ENCODE measurements at regions not wholly inside any gene's neighbourhood (a gene's known extent, or its start where the extent isn't known, plus 50 kb on each side); places are given as distances from the start of the nearest gene placed in this dataset.
"Not testable (repeated sequence)": the region's sequence is repeated elsewhere in the genome, so short reads cannot be mapped to it uniquely, and the experiment has no call there.

DNA sequence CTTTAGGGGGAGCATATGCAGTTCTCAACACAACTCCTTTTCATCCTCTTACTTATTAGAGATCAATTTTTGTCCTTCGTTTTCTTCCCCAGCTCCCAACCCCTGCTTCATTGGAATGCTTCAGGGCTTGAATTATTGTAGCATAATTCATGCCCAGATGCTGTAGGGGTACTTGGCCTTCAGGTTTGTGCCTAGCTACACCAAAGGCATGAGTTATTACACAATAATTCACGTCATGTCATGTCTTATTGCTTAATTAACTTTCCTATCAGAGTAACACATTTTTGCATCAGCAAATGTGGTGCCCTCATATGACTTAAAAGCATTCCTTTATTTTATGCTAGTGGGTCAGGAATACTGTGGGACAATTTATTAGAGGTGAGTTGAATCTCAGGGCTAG, 507.2 kb downstream of the NFIB start:
- TF ChIP-seq TAF1 (IDR thresholded peaks at IDR 0.05; ENCODE audit: borderline replicate concordance, low read depth, low read length) (no peak), POLR2AphosphoS5 (IDR thresholded peaks at IDR 0.05; ENCODE audit: low read depth, low read length) (no peak), POLR2A (IDR thresholded peaks at IDR 0.05; ENCODE audit: low read depth, low read length) (no peak)
- FAIRE-seq (no peak), DNase-seq (ENCODE audit: insufficient read length) (no peak)

DNA sequence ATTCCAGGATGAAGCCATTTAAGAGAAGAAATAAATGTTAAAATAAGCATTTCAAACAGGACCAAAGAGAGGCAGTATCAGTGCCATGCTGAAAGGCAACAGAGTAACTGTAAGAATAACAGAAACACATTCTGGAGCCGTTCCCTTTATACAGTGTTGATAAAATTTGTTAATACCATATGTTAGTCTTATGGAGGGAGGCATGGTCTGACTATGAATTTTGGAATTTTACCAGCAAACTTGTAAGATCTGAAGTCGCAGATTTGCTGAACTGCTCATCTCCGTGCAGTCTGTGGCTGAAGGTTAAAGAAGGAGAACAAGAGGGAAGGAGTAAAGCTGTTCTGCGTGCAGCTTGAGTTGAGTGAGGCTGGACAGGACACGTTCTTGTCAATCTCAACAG, 508.4 kb downstream of the NFIB start:
- DNase-seq (ENCODE audit: insufficient read length) (no peak), FAIRE-seq (no peak)
- TF ChIP-seq POLR2A (IDR thresholded peaks at IDR 0.05; ENCODE audit: low read depth, low read length) (no peak), POLR2AphosphoS5 (IDR thresholded peaks at IDR 0.05; ENCODE audit: low read depth, low read length) (no peak), TAF1 (IDR thresholded peaks at IDR 0.05; ENCODE audit: borderline replicate concordance, low read depth, low read length) (no peak)

DNA sequence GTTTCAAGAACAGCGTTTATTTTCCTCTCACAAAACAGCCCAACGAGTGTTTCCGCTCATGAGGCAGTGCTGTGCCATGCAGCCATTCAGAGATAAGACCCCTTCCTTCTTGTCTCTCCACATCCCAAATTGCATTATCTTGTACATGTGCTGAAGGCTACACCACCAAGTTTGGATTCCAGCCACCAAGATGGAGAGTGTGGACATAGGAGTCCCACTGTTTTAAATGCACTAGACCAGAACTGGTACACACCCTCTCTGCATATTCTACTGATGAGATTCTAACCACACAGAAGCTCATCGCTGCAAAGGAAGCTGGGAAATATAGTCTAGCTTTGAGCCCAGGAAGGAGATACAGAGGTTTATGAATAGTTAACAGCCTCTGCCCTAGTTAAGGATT, 509.4 kb downstream of the NFIB start:
- FAIRE-seq (no peak), DNase-seq (ENCODE audit: insufficient read length) (no peak)
- TF ChIP-seq TAF1 (IDR thresholded peaks at IDR 0.05; ENCODE audit: borderline replicate concordance, low read depth, low read length) (no peak), POLR2AphosphoS5 (IDR thresholded peaks at IDR 0.05; ENCODE audit: low read depth, low read length) (no peak), POLR2A (IDR thresholded peaks at IDR 0.05; ENCODE audit: low read depth, low read length) (no peak)

DNA sequence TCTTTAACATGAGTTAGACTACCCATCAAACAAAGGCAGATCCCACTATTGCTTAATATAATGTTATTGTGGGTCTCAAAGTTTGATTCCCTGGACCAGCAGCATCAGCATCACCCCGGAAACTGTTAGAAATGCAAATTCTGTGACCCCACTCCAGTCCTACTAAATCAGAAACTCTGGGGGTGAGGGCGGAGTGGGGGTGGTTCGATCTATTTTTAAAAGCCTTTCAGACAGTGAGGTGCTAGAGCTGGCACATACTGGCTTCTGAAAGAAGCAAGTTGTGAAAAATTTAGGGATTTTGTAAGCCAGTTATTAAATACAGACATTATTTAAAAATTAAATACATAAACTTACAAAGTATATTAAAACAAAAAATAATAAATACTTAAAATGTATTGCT, 513.2 kb downstream of the NFIB start:
- DNase-seq (ENCODE audit: insufficient read length), result no peak
- FAIRE-seq, result no peak
- TF ChIP-seq POLR2A (IDR thresholded peaks at IDR 0.05; ENCODE audit: low read depth, low read length) (no peak), POLR2AphosphoS5 (IDR thresholded peaks at IDR 0.05; ENCODE audit: low read depth, low read length) (no peak), TAF1 (IDR thresholded peaks at IDR 0.05; ENCODE audit: borderline replicate concordance, low read depth, low read length) (no peak)

DNA sequence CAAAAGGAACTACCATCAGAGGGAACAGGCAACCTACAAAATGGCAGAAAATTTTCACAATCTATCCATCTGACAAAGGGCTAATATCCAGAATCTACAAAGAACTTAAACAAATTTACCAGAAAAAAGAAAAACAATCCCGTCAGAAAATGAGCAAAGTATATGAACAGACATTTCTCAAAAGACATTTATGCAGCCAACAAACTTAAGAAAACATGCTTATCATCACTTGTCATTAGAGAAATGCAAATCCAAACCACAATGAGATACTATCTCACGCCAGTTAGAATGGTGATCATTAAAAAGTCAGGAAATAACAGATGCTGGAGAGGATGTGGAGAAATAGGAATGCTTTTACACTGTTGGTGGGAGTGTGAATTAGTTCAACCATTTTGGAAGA, 516.2 kb downstream of the NFIB start:
- not testable (repeated sequence) for FAIRE-seq

DNA sequence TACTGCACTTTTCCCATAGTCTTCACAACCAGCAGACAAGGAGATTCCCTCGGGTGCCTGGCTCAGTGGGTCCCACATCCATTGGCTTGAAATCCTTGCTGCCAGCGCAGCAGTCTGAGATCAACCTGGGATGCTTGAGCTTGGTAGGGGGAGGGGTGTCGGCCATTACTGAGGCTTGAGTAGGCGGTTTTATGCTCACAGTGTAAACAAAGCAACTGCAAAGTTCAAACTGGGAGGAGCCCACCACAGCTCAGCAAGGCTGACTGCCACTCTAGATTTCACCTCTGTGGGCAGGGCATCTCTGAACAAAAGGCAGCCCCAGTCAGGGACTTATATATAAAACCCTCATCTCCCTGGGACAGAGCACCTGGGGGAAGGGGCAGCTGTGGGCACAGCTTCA, 512.3 kb upstream of the MPDZ start:
- FAIRE-seq (no peak), DNase-seq (ENCODE audit: insufficient read length) (no peak)
- TF ChIP-seq TAF1 (IDR thresholded peaks at IDR 0.05; ENCODE audit: borderline replicate concordance, low read depth, low read length), result no peak

More for the DNA sequence above, 516.2 kb downstream of the NFIB start:
- not testable (repeated sequence) for DNase-seq (ENCODE audit: insufficient read length)

DNA sequence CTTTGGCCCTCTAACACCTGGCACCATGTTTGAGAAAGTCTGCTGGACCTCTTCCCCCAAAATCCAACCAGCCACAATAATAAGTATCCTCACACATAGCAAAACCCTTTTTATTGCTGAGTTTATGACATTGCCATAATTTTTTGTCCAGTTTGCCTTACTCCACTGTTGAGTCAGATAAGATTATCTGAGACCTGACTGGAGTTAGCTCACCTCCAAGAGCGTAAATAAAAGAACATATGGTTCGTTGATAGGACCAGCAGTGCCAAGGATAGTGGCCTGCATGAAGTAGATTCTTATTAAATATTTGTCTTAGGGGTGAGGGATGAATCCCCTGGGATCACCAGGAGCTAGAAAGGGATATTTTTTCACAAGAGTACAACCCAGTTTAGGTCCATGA, 510.6 kb upstream of the MPDZ start:
- FAIRE-seq (no peak), DNase-seq (ENCODE audit: insufficient read length) (no peak)

DNA sequence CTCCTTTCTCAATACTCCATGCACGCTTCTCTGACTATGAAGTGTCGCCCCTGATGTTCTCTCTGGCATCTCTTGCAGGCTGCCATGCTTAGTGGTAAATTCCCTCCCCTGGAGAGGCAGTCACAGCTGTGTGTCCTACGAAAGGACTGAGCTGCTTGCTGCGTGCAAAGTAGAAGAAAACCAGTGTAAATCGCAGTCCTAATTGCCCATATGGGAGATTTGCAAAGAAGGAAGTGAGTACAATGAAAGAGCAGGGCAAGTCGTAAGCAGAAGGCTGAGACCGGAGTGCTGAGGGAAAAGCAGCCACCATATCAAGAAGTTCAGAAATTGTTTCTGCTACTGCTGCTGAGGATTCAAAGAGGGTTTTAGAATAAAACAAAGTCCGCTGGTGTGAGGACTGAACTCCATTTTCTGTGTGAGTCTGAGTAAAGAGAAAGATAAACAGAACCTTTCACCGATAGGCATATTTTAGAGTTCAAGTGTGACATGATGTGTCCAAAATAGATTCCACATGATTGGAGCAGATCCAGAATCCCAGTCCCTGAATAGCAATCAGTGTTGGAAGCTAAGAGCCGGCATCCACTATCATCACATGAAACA, 507.8 kb upstream of the MPDZ start:
- DNase-seq (ENCODE audit: insufficient read length) (no peak), FAIRE-seq (no peak)
- TF ChIP-seq POLR2AphosphoS5 (IDR thresholded peaks at IDR 0.05; ENCODE audit: low read depth, low read length), result no peak
- no peak for TF ChIP-seq POLR2A (IDR thresholded peaks at IDR 0.05; ENCODE audit: low read depth, low read length)
- no peak for TF ChIP-seq TAF1 (IDR thresholded peaks at IDR 0.05; ENCODE audit: borderline replicate concordance, low read depth, low read length)

More for the DNA sequence above, 510.6 kb upstream of the MPDZ start:
- TF ChIP-seq POLR2AphosphoS5 (IDR thresholded peaks at IDR 0.05; ENCODE audit: low read depth, low read length), result no peak
- TF ChIP-seq POLR2A (IDR thresholded peaks at IDR 0.05; ENCODE audit: low read depth, low read length), result no peak
- no peak for TF ChIP-seq TAF1 (IDR thresholded peaks at IDR 0.05; ENCODE audit: borderline replicate concordance, low read depth, low read length)

DNA sequence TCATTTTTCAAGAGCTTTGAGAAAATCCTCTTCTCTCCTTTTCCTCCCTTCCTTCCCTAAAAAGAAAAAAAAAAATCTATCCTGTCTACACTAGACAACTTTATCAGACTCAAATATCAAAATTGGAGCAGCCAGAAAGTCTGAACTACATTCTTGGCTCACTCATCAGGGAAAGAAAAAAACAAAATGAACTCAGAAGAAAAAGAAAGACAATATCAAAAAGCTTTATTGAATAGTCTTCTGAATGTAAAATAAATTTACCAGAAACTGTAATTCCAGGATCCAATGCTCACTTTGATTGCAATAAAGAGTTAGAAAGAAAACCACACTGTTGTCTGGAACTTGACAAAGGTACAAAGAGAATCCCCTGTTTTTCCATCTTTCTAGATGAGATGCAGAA, 507.2 kb upstream of the MPDZ start:
- no peak for DNase-seq (ENCODE audit: insufficient read length)
- no peak for FAIRE-seq
- TF ChIP-seq TAF1 (IDR thresholded peaks at IDR 0.05; ENCODE audit: borderline replicate concordance, low read depth, low read length) (no peak), POLR2AphosphoS5 (IDR thresholded peaks at IDR 0.05; ENCODE audit: low read depth, low read length) (no peak), POLR2A (IDR thresholded peaks at IDR 0.05; ENCODE audit: low read depth, low read length) (no peak)

DNA sequence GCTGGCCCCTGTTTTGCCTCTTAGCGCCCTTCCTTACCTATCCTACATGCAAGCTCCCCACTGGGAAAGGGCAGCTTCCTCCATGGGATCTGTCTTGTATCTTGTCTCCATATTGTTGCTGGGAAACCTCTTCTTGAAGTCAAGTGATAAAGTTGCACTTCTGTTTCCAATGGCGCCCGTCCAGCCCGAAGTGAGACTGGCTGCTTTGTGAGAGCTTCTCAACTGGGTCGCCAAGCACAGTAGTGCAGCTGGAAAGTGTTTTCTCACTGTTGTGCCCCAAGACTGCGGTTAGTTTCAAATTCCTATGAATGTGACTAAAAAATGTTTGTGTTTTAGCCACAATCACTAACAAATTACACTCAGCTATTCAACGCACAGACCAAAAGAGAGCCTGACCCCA, 506.6 kb upstream of the MPDZ start:
- TF ChIP-seq POLR2AphosphoS5 (IDR thresholded peaks at IDR 0.05; ENCODE audit: low read depth, low read length), result no peak
- TF ChIP-seq TAF1 (IDR thresholded peaks at IDR 0.05; ENCODE audit: borderline replicate concordance, low read depth, low read length), result no peak
- no peak for TF ChIP-seq POLR2A (IDR thresholded peaks at IDR 0.05; ENCODE audit: low read depth, low read length)
- FAIRE-seq, result no peak
- DNase-seq (ENCODE audit: insufficient read length), result no peak

DNA sequence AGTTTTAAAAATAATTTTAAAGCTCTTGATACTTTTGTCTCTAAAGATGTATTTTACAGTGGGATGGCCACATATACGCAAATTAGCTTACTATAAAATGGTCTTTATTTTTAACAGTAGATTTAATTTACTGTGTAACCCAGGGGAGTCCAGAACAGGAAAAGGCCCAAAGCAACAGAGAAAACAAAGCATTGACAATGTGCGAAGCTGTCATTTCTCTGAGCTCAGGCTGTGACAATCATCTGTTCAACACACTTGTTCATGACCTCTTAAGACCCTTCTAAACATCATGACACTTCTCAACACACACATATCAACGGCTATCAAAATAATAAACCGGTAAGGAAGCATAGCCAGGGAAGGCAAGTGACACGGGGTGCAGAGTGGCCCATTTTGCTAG, 499.6 kb upstream of the MPDZ start:
- DNase-seq (ENCODE audit: insufficient read length) (no peak), FAIRE-seq (no peak)
- TF ChIP-seq POLR2AphosphoS5 (IDR thresholded peaks at IDR 0.05; ENCODE audit: low read depth, low read length), result no peak
- TF ChIP-seq TAF1 (IDR thresholded peaks at IDR 0.05; ENCODE audit: borderline replicate concordance, low read depth, low read length), result no peak
- no peak for TF ChIP-seq POLR2A (IDR thresholded peaks at IDR 0.05; ENCODE audit: low read depth, low read length)

DNA sequence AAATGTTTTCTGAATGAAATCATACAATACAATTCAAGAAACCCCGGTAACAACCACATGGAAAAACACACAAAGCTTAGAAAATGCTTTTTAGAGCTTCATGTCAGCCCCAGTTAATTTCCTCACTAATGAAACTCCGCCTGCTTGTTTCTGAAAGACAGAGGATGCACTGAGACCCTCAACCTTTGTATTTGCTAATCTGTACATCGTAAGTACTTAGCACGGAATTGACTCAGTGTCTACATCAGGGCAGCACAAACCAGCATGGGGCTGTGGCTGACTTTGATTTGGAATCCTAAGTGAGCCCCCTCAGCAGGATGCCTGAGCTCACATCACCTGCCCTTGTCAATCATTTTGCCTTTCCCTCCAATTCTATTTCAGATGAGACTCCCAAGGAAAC, 499.1 kb upstream of the MPDZ start:
- TF ChIP-seq POLR2AphosphoS5 (IDR thresholded peaks at IDR 0.05; ENCODE audit: low read depth, low read length), result no peak
- TF ChIP-seq POLR2A (IDR thresholded peaks at IDR 0.05; ENCODE audit: low read depth, low read length), result no peak
- TF ChIP-seq TAF1 (IDR thresholded peaks at IDR 0.05; ENCODE audit: borderline replicate concordance, low read depth, low read length), result no peak
- no peak for FAIRE-seq
- DNase-seq (ENCODE audit: insufficient read length), result no peak

DNA sequence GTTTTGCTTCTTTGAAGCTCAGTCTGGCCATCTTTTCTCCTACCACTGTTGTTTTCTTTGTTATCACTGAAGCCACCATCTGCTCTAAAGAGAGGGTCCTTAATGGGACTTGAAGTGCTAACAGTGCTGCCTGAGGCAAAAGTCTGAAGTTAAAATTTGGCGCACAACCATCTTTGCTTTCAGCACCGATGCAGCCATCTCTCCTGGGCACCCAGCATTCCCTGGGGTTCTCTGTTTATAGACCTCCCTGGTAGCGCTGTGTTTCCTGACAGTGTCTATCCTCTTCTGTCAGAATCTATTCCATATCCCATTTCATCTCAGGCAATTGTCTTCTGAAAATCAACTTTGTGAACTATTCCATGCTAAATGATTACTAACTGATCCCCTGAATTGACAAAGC, 491.5 kb upstream of the MPDZ start:
- FAIRE-seq (no peak), DNase-seq (ENCODE audit: insufficient read length) (no peak)
- TF ChIP-seq POLR2AphosphoS5 (IDR thresholded peaks at IDR 0.05; ENCODE audit: low read depth, low read length) (no peak), POLR2A (IDR thresholded peaks at IDR 0.05; ENCODE audit: low read depth, low read length) (no peak), TAF1 (IDR thresholded peaks at IDR 0.05; ENCODE audit: borderline replicate concordance, low read depth, low read length) (no peak)

Data from GM12892 (cell line).